Naive B cell (primary cell): ENCODE measurements at regions not wholly inside any gene's neighbourhood (a gene's known extent, or its start where the extent isn't known, plus 50 kb on each side); places are given as distances from the start of the nearest gene placed in this dataset.
A peak's percentile ranks its signal among the peaks of the same experiment; 100 is the strongest.
"Not testable (repeated sequence)": the region's sequence is repeated elsewhere in the genome, so short reads cannot be mapped to it uniquely, and the experiment has no call there.

Experiments
- ATAC-seq, 2 donors: fragments of 150-1000 bp; cut with Tn5 transposase; 2 replicates each; pipeline ENCODE4 v1.10.0; 2021; ENCODE audit warnings: low read depth in 2 of 2, mild to moderate bottlenecking in 2 of 2, moderate library complexity in 2 of 2
- DNase-seq: peaks from one replicate; pipeline ENCODE4 v3.0.0; 2022
- H3K27ac Mint-ChIP-seq, 6 donors: one replicate each; pipeline ENCODE4 v1.8.0; 2020 to 2022; ENCODE audit warnings: mild to moderate bottlenecking in 6 of 6, mixed read lengths in 6 of 6, moderate library complexity in 5 of 6, inconsistent platforms in 2 of 6
- H3K27me3 Mint-ChIP-seq, 3 donors: one replicate each; pipeline ENCODE4 v1.8.0; 2021 to 2022; ENCODE audit warnings: mixed read lengths in 3 of 3, mild to moderate bottlenecking in 1 of 3
- H3K36me3 Mint-ChIP-seq, 2 donors: one replicate each; pipeline ENCODE4 v1.8.0; 2020 to 2022; ENCODE audit warnings: mixed read lengths in 2 of 2, inconsistent platforms in 1 of 2, mild to moderate bottlenecking in 1 of 2
- H3K4me1 Mint-ChIP-seq, 3 donors: one replicate each; pipeline ENCODE4 v1.8.0; 2020 to 2022; ENCODE audit warnings: mixed read lengths in 3 of 3, inconsistent platforms in 1 of 3, mild to moderate bottlenecking in 1 of 3, moderate library complexity in 1 of 3
- H3K4me3 Mint-ChIP-seq, 8 donors: one replicate each; pipeline ENCODE4 v1.8.0; 2020 to 2022; ENCODE audit warnings: mild to moderate bottlenecking in 8 of 8, mixed read lengths in 8 of 8, moderate library complexity in 8 of 8, inconsistent platforms in 2 of 8
- H3K9me3 Mint-ChIP-seq, 7 donors: one replicate each; pipeline ENCODE4 v1.8.0; 2020 to 2022; ENCODE audit warnings: mixed read lengths in 7 of 7, mild to moderate bottlenecking in 5 of 7, inconsistent platforms in 2 of 7, moderate library complexity in 1 of 7

GRCh38 chr3:106104078-106104477 lies 235.3 kb upstream of the CBLB start:
- no peak for DNase-seq
- no peaks in the 10 kb centered on the region for H3K27me3 Mint-ChIP-seq
- peaks cover 7 to 21% of the 10 kb centered on the region in 2 donors for H3K36me3 Mint-ChIP-seq
- H3K4me3 Mint-ChIP-seq, result no peak overlapping the region
- H3K9me3 Mint-ChIP-seq, result peaks cover 0 to 42% (median 18%) of the 10 kb centered on the region in 7 donors
- no peak for ATAC-seq
- peaks cover 0 to 5% (median 4%) of the 10 kb centered on the region in 3 donors for H3K4me1 Mint-ChIP-seq
- no peak overlapping the region for H3K27ac Mint-ChIP-seq

- Mint-ChIP-seq H3K36me3 (no peaks in the 10 kb centered on the region), H3K9me3 (peaks cover 0 to 5% (median 0%) of the 10 kb centered on the region in 7 donors), H3K27me3 (no peaks in the 10 kb centered on the region), H3K4me3 (no peak overlapping the region), H3K27ac (no peak overlapping the region), H3K4me1 (peaks cover 0 to 4% (median 2%) of the 10 kb centered on the region in 3 donors)
- ATAC-seq, result no peak
- DNase-seq, result no peak
Measured at GRCh38 chr3:106108925-106109324, 240.1 kb upstream of the CBLB start.

GRCh38 chr3:106112561-106112960 lies 243.7 kb upstream of the CBLB start:
- H3K4me3 Mint-ChIP-seq, DNase-seq, H3K36me3 Mint-ChIP-seq, H3K9me3 Mint-ChIP-seq, H3K27me3 Mint-ChIP-seq, H3K27ac Mint-ChIP-seq, H3K4me1 Mint-ChIP-seq, ATAC-seq: not testable (repeated sequence)

- H3K4me3 Mint-ChIP-seq, result no peak overlapping the region
- no peaks in the 10 kb centered on the region for H3K36me3 Mint-ChIP-seq
- DNase-seq (no peak), ATAC-seq (no peak)
- peaks cover 0 to 4% (median 2%) of the 10 kb centered on the region in 3 donors for H3K4me1 Mint-ChIP-seq
- H3K27me3 Mint-ChIP-seq, result no peaks in the 10 kb centered on the region
- peaks cover 0 to 5% (median 0%) of the 10 kb centered on the region in 7 donors for H3K9me3 Mint-ChIP-seq
- H3K27ac Mint-ChIP-seq, result no peak overlapping the region
Measured at GRCh38 chr3:106113747-106114146, 244.9 kb upstream of the CBLB start.

GRCh38 chr3:106114220-106114619 lies 245.4 kb upstream of the CBLB start:
- H3K4me1 Mint-ChIP-seq, result peaks cover 0 to 4% (median 2%) of the 10 kb centered on the region in 3 donors
- no peak overlapping the region for H3K4me3 Mint-ChIP-seq
- H3K27me3 Mint-ChIP-seq, result no peaks in the 10 kb centered on the region
- H3K9me3 Mint-ChIP-seq, result peaks cover 0 to 5% (median 0%) of the 10 kb centered on the region in 7 donors
- H3K27ac Mint-ChIP-seq, result no peak overlapping the region
- ATAC-seq, result no peak
- DNase-seq, result no peak
- no peaks in the 10 kb centered on the region for H3K36me3 Mint-ChIP-seq

- peaks cover 0 to 5% (median 0%) of the 10 kb centered on the region in 3 donors for H3K27me3 Mint-ChIP-seq
- DNase-seq, result no peak
- no peaks in the 10 kb centered on the region for H3K4me1 Mint-ChIP-seq
- ATAC-seq, result no peak
- no peak overlapping the region for H3K27ac Mint-ChIP-seq
- H3K36me3 Mint-ChIP-seq, result no peaks in the 10 kb centered on the region
- peaks cover 0 to 5% (median 0%) of the 10 kb centered on the region in 7 donors for H3K9me3 Mint-ChIP-seq
- H3K4me3 Mint-ChIP-seq, result no peak overlapping the region
Measured at GRCh38 chr3:106114848-106115247, 246.0 kb upstream of the CBLB start.

- no peak for DNase-seq
- Mint-ChIP-seq H3K27ac (no peak overlapping the region), H3K36me3 (no peaks in the 10 kb centered on the region), H3K9me3 (peaks cover 0 to 5% (median 0%) of the 10 kb centered on the region in 7 donors), H3K27me3 (peaks cover 0 to 6% (median 0%) of the 10 kb centered on the region in 3 donors), H3K4me3 (no peak overlapping the region), H3K4me1 (no peaks in the 10 kb centered on the region)
- no peak for ATAC-seq
Measured at GRCh38 chr3:106115557-106115956, 246.7 kb upstream of the CBLB start.

- ATAC-seq (no peak), DNase-seq (no peak)
- Mint-ChIP-seq H3K9me3 (peaks cover 0 to 5% (median 0%) of the 10 kb centered on the region in 7 donors), H3K36me3 (no peaks in the 10 kb centered on the region), H3K4me1 (no peaks in the 10 kb centered on the region), H3K27ac (peak overlapping the region in 2 of 6 donors; percentile 74 to 81), H3K27me3 (peaks cover 0 to 6% (median 0%) of the 10 kb centered on the region in 3 donors), H3K4me3 (no peak overlapping the region)
Measured at GRCh38 chr3:106116733-106117489, 248.1 kb upstream of the CBLB start.

GRCh38 chr3:106117490-106117858 lies 248.7 kb upstream of the CBLB start:
- Mint-ChIP-seq H3K36me3 (no peaks in the 10 kb centered on the region), H3K9me3 (peaks cover 0 to 5% (median 0%) of the 10 kb centered on the region in 7 donors), H3K27ac (peak overlapping the region in 1 of 6 donors; percentile 81), H3K27me3 (peaks cover 0 to 6% (median 0%) of the 10 kb centered on the region in 3 donors), H3K4me1 (no peaks in the 10 kb centered on the region), H3K4me3 (no peak overlapping the region)
- ATAC-seq (no peak), DNase-seq (no peak)

GRCh38 chr3:106119614-106120082 lies 250.8 kb upstream of the CBLB start:
- no peaks in the 10 kb centered on the region for H3K36me3 Mint-ChIP-seq
- DNase-seq (no peak), ATAC-seq (no peak)
- H3K4me1 Mint-ChIP-seq, result no peaks in the 10 kb centered on the region
- peaks cover 0 to 5% (median 0%) of the 10 kb centered on the region in 7 donors for H3K9me3 Mint-ChIP-seq
- H3K4me3 Mint-ChIP-seq, result no peak overlapping the region
- H3K27ac Mint-ChIP-seq, result no peak overlapping the region
- peaks cover 0 to 6% (median 4%) of the 10 kb centered on the region in 3 donors for H3K27me3 Mint-ChIP-seq

GRCh38 chr3:106120356-106120755 lies 251.5 kb upstream of the CBLB start:
- H3K27me3 Mint-ChIP-seq, result peaks cover 0 to 10% (median 5%) of the 10 kb centered on the region in 3 donors
- H3K36me3 Mint-ChIP-seq, result no peaks in the 10 kb centered on the region
- H3K4me1 Mint-ChIP-seq, result no peaks in the 10 kb centered on the region

GRCh38 chr3:106121491-106122289 lies 252.9 kb upstream of the CBLB start:
- Mint-ChIP-seq H3K4me1 (no peaks in the 10 kb centered on the region), H3K36me3 (no peaks in the 10 kb centered on the region), H3K4me3 (no peak overlapping the region), H3K9me3 (peaks cover 0 to 5% (median 0%) of the 10 kb centered on the region in 7 donors), H3K27ac (no peak overlapping the region), H3K27me3 (peaks cover 0 to 11% (median 5%) of the 10 kb centered on the region in 3 donors)
- ATAC-seq (no peak), DNase-seq (no peak)

More at GRCh38 chr3:106120356-106120755, 251.5 kb upstream of the CBLB start:
- Mint-ChIP-seq H3K4me3 (no peak overlapping the region), H3K27ac (peak overlapping the region in 1 of 6 donors; percentile 5), H3K9me3 (peaks cover 0 to 5% (median 0%) of the 10 kb centered on the region in 7 donors)
- no peak for DNase-seq
- ATAC-seq, result no peak

- Mint-ChIP-seq H3K27ac (no peak overlapping the region), H3K27me3 (peaks cover 0 to 6% (median 5%) of the 10 kb centered on the region in 3 donors), H3K4me3 (no peak overlapping the region), H3K4me1 (no peaks in the 10 kb centered on the region), H3K9me3 (no peaks in the 10 kb centered on the region), H3K36me3 (no peaks in the 10 kb centered on the region)
- DNase-seq (no peak), ATAC-seq (no peak)
Measured at GRCh38 chr3:106124818-106125217, 256.0 kb upstream of the CBLB start.
